ENCODE measurements at regions not wholly inside any gene's neighbourhood (a gene's known extent, or its start where the extent isn't known, plus 50 kb on each side); places are given as distances from the start of the nearest gene placed in this dataset.

- H3K9me3 ChIP-seq, result no peaks in the 10 kb centered on the region
- no peak for TF ChIP-seq POLR2A (IDR thresholded peaks at IDR 0.05)
- no peak for TF ChIP-seq CTCF (IDR thresholded peaks at IDR 0.05)
- H3K4me1 ChIP-seq, result no peaks in the 10 kb centered on the region
- H3K36me3 ChIP-seq, result no peaks in the 10 kb centered on the region
- intact Hi-C loops (cut with DNase I), result loop anchor here in 1 of 10 donors (10.0 kb wide), 1 partner anchor 456 kb away; no protein-coding TSS in a partner anchor
- no peaks in the 10 kb centered on the region for H3K27me3 ChIP-seq
- no peak overlapping the region for H3K27ac ChIP-seq
- ATAC-seq (no peak), DNase-seq (no peak)
- H3K4me3 ChIP-seq, result no peak overlapping the region
Measured at GRCh38 chr7:96870934-96871333, 134.4 kb upstream of the DLX6 start.

GRCh38 chr7:96887426-96887825, 117.9 kb upstream of the DLX6 start:
- no peaks in the 10 kb centered on the region for H3K4me1 ChIP-seq
- TF ChIP-seq CTCF (IDR thresholded peaks at IDR 0.05) (no peak), POLR2A (IDR thresholded peaks at IDR 0.05) (no peak)
- intact Hi-C loops (cut with DNase I), result no loop called here
- ATAC-seq (no peak), DNase-seq (no peak)
- no peaks in the 10 kb centered on the region for H3K9me3 ChIP-seq
- no peak overlapping the region for H3K27ac ChIP-seq
- 77 to 83% (median 80%) methylated on average over 2 of the region's 2 CpGs for WGBS, 4 donors
- no peak overlapping the region for H3K4me3 ChIP-seq
- no peaks in the 10 kb centered on the region for H3K27me3 ChIP-seq
- H3K36me3 ChIP-seq, result no peaks in the 10 kb centered on the region

- Histone ChIP-seq H3K27me3 (peaks cover 0 to 3% (median 0%) of the 10 kb centered on the region in 9 donors), H3K4me3 (no peak overlapping the region), H3K36me3 (no peaks in the 10 kb centered on the region), H3K4me1 (no peaks in the 10 kb centered on the region), H3K9me3 (no peaks in the 10 kb centered on the region), H3K27ac (no peak overlapping the region)
- intact Hi-C loops (cut with DNase I), result no loop called here
- no peak for ATAC-seq
- 28 to 49% (median 43%) methylated on average over 1 of the region's 1 CpG for WGBS, 4 donors
- TF ChIP-seq POLR2A (IDR thresholded peaks at IDR 0.05), result no peak
- no peak for DNase-seq
Measured at GRCh38 chr7:96899108-96899507, 106.2 kb upstream of the DLX6 start.

GRCh38 chr7:96901822-96902445, 103.4 kb upstream of the DLX6 start:
- H3K27ac ChIP-seq, result no peak overlapping the region
- H3K4me1 ChIP-seq, result no peaks in the 10 kb centered on the region
- TF ChIP-seq POLR2A (IDR thresholded peaks at IDR 0.05) (no peak), CTCF (IDR thresholded peaks at IDR 0.05) (no peak)
- H3K4me3 ChIP-seq, result no peak overlapping the region
- ATAC-seq (no peak), DNase-seq (no peak)
- no peaks in the 10 kb centered on the region for H3K36me3 ChIP-seq
- H3K27me3 ChIP-seq, result peaks cover 0 to 7% (median 0%) of the 10 kb centered on the region in 9 donors
- H3K9me3 ChIP-seq, result no peaks in the 10 kb centered on the region
- intact Hi-C loops (cut with DNase I), result no loop called here
- WGBS, 4 donors, result 55 to 62% (median 56%) methylated on average over 3 of the region's 3 CpGs

- TF ChIP-seq CTCF (IDR thresholded peaks at IDR 0.05) (no peak), POLR2A (IDR thresholded peaks at IDR 0.05) (no peak)
- intact Hi-C loops (cut with DNase I), result no loop called here
Measured at GRCh38 chr7:96903906-96904305, 101.4 kb upstream of the DLX6 start.

More at GRCh38 chr7:96903906-96904305, 101.4 kb upstream of the DLX6 start:
- no peak overlapping the region for H3K4me3 ChIP-seq
- no peaks in the 10 kb centered on the region for H3K36me3 ChIP-seq
- no peak for DNase-seq
- H3K27ac ChIP-seq, result no peak overlapping the region
- peaks cover 0 to 7% (median 0%) of the 10 kb centered on the region in 9 donors for H3K27me3 ChIP-seq
- ATAC-seq, result no peak
- no peaks in the 10 kb centered on the region for H3K9me3 ChIP-seq
- no peaks in the 10 kb centered on the region for H3K4me1 ChIP-seq
